ENCODE measurements at regions not wholly inside any gene's neighbourhood (a gene's known extent, or its start where the extent isn't known, plus 50 kb on each side); places are given as distances from the start of the nearest gene placed in this dataset.

DNA sequence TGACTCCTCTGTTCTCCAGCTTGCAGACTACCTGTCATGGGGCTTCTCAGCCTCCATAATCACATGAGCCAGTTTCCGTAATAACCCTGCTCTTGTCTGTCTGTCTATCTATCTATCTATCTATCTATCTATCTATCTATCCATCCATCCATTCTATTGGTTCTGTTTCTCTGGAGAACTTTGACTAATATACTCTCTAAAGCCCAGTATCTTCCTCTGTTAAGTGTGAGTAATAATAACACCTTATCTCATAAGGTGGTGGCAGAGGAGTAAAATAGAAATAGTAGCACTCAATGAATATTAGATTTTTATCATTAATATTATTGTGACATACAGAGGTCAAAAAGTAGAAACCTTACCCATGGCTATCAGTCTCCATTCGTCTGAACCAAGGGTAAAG lies 177.9 kb upstream of the PGRMC2 start:
- TF ChIP-seq, protein P1, sequence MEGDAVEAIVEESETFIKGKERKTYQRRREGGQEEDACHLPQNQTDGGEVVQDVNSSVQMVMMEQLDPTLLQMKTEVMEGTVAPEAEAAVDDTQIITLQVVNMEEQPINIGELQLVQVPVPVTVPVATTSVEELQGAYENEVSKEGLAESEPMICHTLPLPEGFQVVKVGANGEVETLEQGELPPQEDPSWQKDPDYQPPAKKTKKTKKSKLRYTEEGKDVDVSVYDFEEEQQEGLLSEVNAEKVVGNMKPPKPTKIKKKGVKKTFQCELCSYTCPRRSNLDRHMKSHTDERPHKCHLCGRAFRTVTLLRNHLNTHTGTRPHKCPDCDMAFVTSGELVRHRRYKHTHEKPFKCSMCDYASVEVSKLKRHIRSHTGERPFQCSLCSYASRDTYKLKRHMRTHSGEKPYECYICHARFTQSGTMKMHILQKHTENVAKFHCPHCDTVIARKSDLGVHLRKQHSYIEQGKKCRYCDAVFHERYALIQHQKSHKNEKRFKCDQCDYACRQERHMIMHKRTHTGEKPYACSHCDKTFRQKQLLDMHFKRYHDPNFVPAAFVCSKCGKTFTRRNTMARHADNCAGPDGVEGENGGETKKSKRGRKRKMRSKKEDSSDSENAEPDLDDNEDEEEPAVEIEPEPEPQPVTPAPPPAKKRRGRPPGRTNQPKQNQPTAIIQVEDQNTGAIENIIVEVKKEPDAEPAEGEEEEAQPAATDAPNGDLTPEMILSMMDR (IDR thresholded peaks at IDR 0.05): no peak
- no peak for TF ChIP-seq POLR2A (IDR thresholded peaks at IDR 0.05)

All from esophagus squamous epithelium (tissue), 4 donors.